ENCODE measurements at regions not wholly inside any gene's neighbourhood (a gene's known extent, or its start where the extent isn't known, plus 50 kb on each side); places are given as distances from the start of the nearest gene placed in this dataset.

GRCh38 chr3:16810593-16811367, 74.0 kb upstream of the PLCL2 start:
- DNase-seq: no peak

- no peak for DNase-seq
Measured at GRCh38 chr3:16811950-16812349, 72.8 kb upstream of the PLCL2 start.

- no peak for DNase-seq
Measured at GRCh38 chr3:16813336-16813735, 71.4 kb upstream of the PLCL2 start.

GRCh38 chr3:16816048-16816780, 68.5 kb upstream of the PLCL2 start:
- no peak for DNase-seq

- DNase-seq: no peak
Measured at GRCh38 chr3:16817197-16817596, 67.6 kb upstream of the PLCL2 start.

GRCh38 chr3:16818194-16818593, 66.6 kb upstream of the PLCL2 start:
- no peak for DNase-seq

GRCh38 chr3:16818945-16819344, 65.8 kb upstream of the PLCL2 start:
- no peak for DNase-seq

GRCh38 chr3:16820485-16820884, 64.3 kb upstream of the PLCL2 start:
- DNase-seq: no peak

GRCh38 chr3:16821053-16821452, 63.7 kb upstream of the PLCL2 start:
- DNase-seq: no peak

- no peak for DNase-seq
Measured at GRCh38 chr3:16824081-16824696, 60.6 kb upstream of the PLCL2 start.

GRCh38 chr3:16825617-16826204, 59.0 kb upstream of the PLCL2 start:
- DNase-seq: no peak

GRCh38 chr3:16828815-16829214, 55.9 kb upstream of the PLCL2 start:
- DNase-seq: no peak

GRCh38 chr3:16831846-16832245, 52.9 kb upstream of the PLCL2 start:
- DNase-seq: no peak

GRCh38 chr3:16834214-16834613, 50.5 kb upstream of the PLCL2 start:
- no peak for DNase-seq

- DNase-seq: no peak
Measured at GRCh38 chr3:16834753-16835152, 50.0 kb upstream of the PLCL2 start.

Measured in eye (tissue), 1 donor.